ENCODE measurements at regions not wholly inside any gene's neighbourhood (a gene's known extent, or its start where the extent isn't known, plus 50 kb on each side); places are given as distances from the start of the nearest gene placed in this dataset.
"Not testable (repeated sequence)": the region's sequence is repeated elsewhere in the genome, so short reads cannot be mapped to it uniquely, and the experiment has no call there.

DNA sequence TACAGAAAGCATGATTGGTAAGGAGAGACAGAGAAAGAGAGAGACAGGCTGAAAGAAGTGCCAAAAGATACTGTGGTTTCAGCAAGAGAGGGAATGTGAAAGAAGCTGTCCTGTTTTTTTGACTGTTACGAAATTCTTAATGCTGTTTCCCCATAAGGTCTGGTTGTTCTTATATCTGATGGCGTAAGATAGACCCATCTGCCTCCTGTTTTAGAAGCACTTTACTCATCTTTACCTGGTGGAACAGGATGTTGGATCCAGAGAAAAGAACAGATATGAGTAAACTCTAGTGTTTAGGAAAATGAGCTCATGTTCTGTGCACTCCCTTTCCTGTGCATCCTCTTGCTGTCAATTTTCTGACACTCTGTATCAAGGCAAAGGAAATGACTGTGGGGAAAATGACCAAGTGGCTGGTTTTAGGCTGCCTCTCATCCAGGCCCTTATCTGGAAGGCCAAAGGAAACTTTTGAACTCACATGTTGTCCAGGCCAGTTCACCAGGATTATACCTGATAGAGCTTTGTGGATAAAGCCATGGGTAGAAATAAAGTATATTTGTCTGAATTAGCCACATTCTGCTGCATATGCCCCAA, 311.7 kb upstream of the HTR2C start:
- H3K4me3 ChIP-seq (ENCODE audit: low read depth, low read length): no peak overlapping the region
- no peak for TF ChIP-seq CTCF (conservative IDR thresholded peaks at IDR 0.05; ENCODE audit: low read depth, low read length)
- DNase-seq (ENCODE audit: low read depth): no peak

DNA sequence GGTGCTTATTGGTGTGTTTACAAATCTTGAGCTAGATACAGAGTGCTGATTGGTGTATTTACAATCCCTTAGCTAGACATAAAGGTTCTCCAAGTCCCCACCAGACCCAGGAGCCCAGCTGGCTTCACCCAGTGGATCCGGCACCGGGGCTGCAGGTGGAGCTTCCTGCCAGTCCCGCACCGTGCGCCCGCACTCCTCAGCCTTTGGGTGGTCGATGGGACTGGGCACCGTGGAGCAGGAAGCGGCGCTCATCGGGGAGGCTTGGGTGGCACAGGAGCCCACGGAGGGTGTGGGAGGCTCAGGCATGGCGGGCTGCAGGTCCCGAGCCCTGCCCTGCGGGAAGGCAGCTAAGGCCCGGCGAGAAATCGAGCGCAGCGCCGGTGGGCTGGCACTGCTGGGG, 313.5 kb upstream of the HTR2C start:
- H3K4me3 ChIP-seq (ENCODE audit: low read depth, low read length); DNase-seq (ENCODE audit: low read depth): not testable (repeated sequence)

DNA sequence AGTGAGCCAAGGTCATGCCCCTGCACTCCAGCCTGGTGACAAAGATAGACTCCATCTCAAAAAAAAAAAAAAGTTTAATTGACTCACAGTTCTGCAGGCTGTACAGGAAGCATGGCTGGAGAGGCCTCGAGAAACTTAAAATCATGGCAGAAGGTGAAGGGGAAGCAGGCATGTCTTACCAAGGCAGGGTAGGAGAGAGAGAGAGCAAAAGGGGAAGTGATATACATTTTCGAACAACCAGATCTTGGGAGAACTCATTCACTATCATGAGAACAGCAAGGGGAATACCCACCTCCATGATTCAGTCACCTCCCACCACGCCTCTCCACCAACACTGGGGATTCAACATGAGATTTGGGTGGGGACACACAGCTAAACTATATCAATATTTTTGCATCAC, 315.2 kb upstream of the HTR2C start:
- no peak for TF ChIP-seq CTCF (conservative IDR thresholded peaks at IDR 0.05; ENCODE audit: low read depth, low read length)
- no peak for DNase-seq (ENCODE audit: low read depth)
- no peak overlapping the region for H3K4me3 ChIP-seq (ENCODE audit: low read depth, low read length)

GRCh38 chrX:114267142-114267541, 316.7 kb upstream of the HTR2C start:
- no peak overlapping the region for H3K4me3 ChIP-seq (ENCODE audit: low read depth, low read length)
- no peak for DNase-seq (ENCODE audit: low read depth)
- no peak for TF ChIP-seq CTCF (conservative IDR thresholded peaks at IDR 0.05; ENCODE audit: low read depth, low read length)

GRCh38 chrX:114252186-114252585, 331.7 kb upstream of the HTR2C start:
- no peak overlapping the region for H3K4me3 ChIP-seq (ENCODE audit: low read depth, low read length)
- no peak for DNase-seq (ENCODE audit: low read depth)
- no peak for TF ChIP-seq CTCF (conservative IDR thresholded peaks at IDR 0.05; ENCODE audit: low read depth, low read length)

GRCh38 chrX:114251575-114251974, 332.3 kb upstream of the HTR2C start:
- no peak for TF ChIP-seq CTCF (conservative IDR thresholded peaks at IDR 0.05; ENCODE audit: low read depth, low read length)
- no peak overlapping the region for H3K4me3 ChIP-seq (ENCODE audit: low read depth, low read length)
- no peak for DNase-seq (ENCODE audit: low read depth)

GRCh38 chrX:114221445-114221844, 362.4 kb upstream of the HTR2C start:
- no peak for DNase-seq (ENCODE audit: low read depth)
- no peak overlapping the region for H3K4me3 ChIP-seq (ENCODE audit: low read depth, low read length)
- TF ChIP-seq CTCF (conservative IDR thresholded peaks at IDR 0.05; ENCODE audit: low read depth, low read length): no peak
